ENCODE measurements at regions not wholly inside any gene's neighbourhood (a gene's known extent, or its start where the extent isn't known, plus 50 kb on each side); places are given as distances from the start of the nearest gene placed in this dataset.

- peaks cover 0 to 25% (median 0%) of the 10 kb centered on the region in 7 donors for H3K27me3 ChIP-seq (replicated peaks in 1 of 7)
- no peaks in the 10 kb centered on the region for H3K36me3 ChIP-seq
- no peaks in the 10 kb centered on the region for H3K4me1 ChIP-seq
- no peak for DNase-seq
- WGBS, 5 donors: 83 to 91% (median 86%) methylated on average over 4 of the region's 4 CpGs
- H3K9me3 ChIP-seq: peaks cover 0 to 4% (median 0%) of the 10 kb centered on the region in 8 donors
- intact Hi-C loops (cut with DNase I; ENCODE audit: low total_unique reads): no loop called here
- TF ChIP-seq POLR2AphosphoS5 (IDR thresholded peaks at IDR 0.05) (no peak), CTCF (IDR thresholded peaks at IDR 0.05 in 8 of 11, conservative IDR thresholded peaks at IDR 0.05 in 3 of 11) (no peak), POLR2A (IDR thresholded peaks at IDR 0.05) (no peak)
- H3K27ac ChIP-seq: no peak overlapping the region
- H3K4me3 ChIP-seq: no peak overlapping the region
Observed at GRCh38 chr11:129739339-129739738, 76.3 kb upstream of the TMEM45B start.

GRCh38 chr11:129740125-129740719 is 75.4 kb upstream of the TMEM45B start:
- Histone ChIP-seq H3K4me3 (no peak overlapping the region), H3K27me3 (replicated peaks in 1 of 7) (peaks cover 0 to 25% (median 0%) of the 10 kb centered on the region in 7 donors), H3K27ac (no peak overlapping the region), H3K9me3 (peaks cover 0 to 4% (median 0%) of the 10 kb centered on the region in 8 donors), H3K4me1 (no peaks in the 10 kb centered on the region), H3K36me3 (no peaks in the 10 kb centered on the region)
- 89 to 95% (median 92%) methylated on average over 4 of the region's 4 CpGs for WGBS, 5 donors
- intact Hi-C loops (cut with DNase I; ENCODE audit: low total_unique reads): no loop called here
- TF ChIP-seq POLR2A (IDR thresholded peaks at IDR 0.05) (no peak), POLR2AphosphoS5 (IDR thresholded peaks at IDR 0.05) (no peak), CTCF (IDR thresholded peaks at IDR 0.05 in 8 of 11, conservative IDR thresholded peaks at IDR 0.05 in 3 of 11) (no peak)
- no peak for DNase-seq

- peaks cover 0 to 21% (median 0%) of the 10 kb centered on the region in 7 donors for H3K27me3 ChIP-seq (replicated peaks in 1 of 7)
- peaks cover 0 to 4% (median 0%) of the 10 kb centered on the region in 8 donors for H3K9me3 ChIP-seq
- intact Hi-C loops (cut with DNase I; ENCODE audit: low total_unique reads): no loop called here
- H3K4me3 ChIP-seq: no peak overlapping the region
- no peak overlapping the region for H3K27ac ChIP-seq
- DNase-seq: peak; percentile 41
- 69 to 80% (median 72%) methylated on average over 25 of the region's 25 CpGs for WGBS, 5 donors
- H3K4me1 ChIP-seq: no peaks in the 10 kb centered on the region
- no peaks in the 10 kb centered on the region for H3K36me3 ChIP-seq
- TF ChIP-seq POLR2AphosphoS5 (IDR thresholded peaks at IDR 0.05) (no peak), POLR2A (IDR thresholded peaks at IDR 0.05) (no peak), CTCF (IDR thresholded peaks at IDR 0.05 in 8 of 11, conservative IDR thresholded peaks at IDR 0.05 in 3 of 11) (no peak)
Observed at GRCh38 chr11:129743112-129743815, 72.4 kb upstream of the TMEM45B start.

GRCh38 chr11:129747071-129747470 is 68.6 kb upstream of the TMEM45B start:
- Histone ChIP-seq H3K9me3 (no peaks in the 10 kb centered on the region), H3K4me3 (no peak overlapping the region)

More at GRCh38 chr11:129747071-129747470, 68.6 kb upstream of the TMEM45B start:
- DNase-seq: no peak
- H3K27ac ChIP-seq: no peak overlapping the region
- H3K4me1 ChIP-seq: peaks cover 0 to 11% (median 9%) of the 10 kb centered on the region in 6 donors
- intact Hi-C loops (cut with DNase I; ENCODE audit: low total_unique reads): no loop called here
- TF ChIP-seq CTCF (IDR thresholded peaks at IDR 0.05 in 8 of 11, conservative IDR thresholded peaks at IDR 0.05 in 3 of 11) (no peak), POLR2A (IDR thresholded peaks at IDR 0.05) (no peak), POLR2AphosphoS5 (IDR thresholded peaks at IDR 0.05) (no peak)
- WGBS, 5 donors: 76 to 89% (median 83%) methylated on average over 6 of the region's 6 CpGs
- H3K27me3 ChIP-seq (replicated peaks in 1 of 7): peaks cover 0 to 44% (median 6%) of the 10 kb centered on the region in 7 donors
- no peaks in the 10 kb centered on the region for H3K36me3 ChIP-seq

Measured in spleen (tissue), 11 donors.